H1 (cell line): ENCODE measurements at regions not wholly inside any gene's neighbourhood (a gene's known extent, or its start where the extent isn't known, plus 50 kb on each side); places are given as distances from the start of the nearest gene placed in this dataset.

Experiments used
- ATF2 ChIP-seq: IDR thresholded peaks from 2 replicates; pipeline ENCODE4 v1.6.1; 2012; ENCODE audit warnings: low read length, inconsistent platforms
- EZH2 ChIP-seq: fragments of 200-600 bp; sonication (generic); IDR thresholded peaks from 2 replicates; pipeline ENCODE4 v1.7.1; 2012; ENCODE audit warnings: low read depth, mild to moderate bottlenecking, moderate library complexity, low read length, inconsistent platforms; ENCODE audit not compliant: severe bottlenecking
- JUND ChIP-seq: IDR thresholded peaks from 2 replicates; pipeline ENCODE4 v1.6.1; 2011; ENCODE audit warnings: mild to moderate bottlenecking, improper control_type of control experiment, low read length
- POLR2A ChIP-seq, 2 experiments: IDR thresholded peaks; 1 replicate in 1 of 2; 2 replicates in 1 of 2; pipeline ENCODE4 v1.6.1; 2011; ENCODE audit warnings: low read depth in 2 of 2, low read length in 2 of 2, mild to moderate bottlenecking in 2 of 2; ENCODE audit errors: control extremely low read depth in 1 of 2
- TAF1 ChIP-seq: IDR thresholded peaks from 2 replicates; pipeline ENCODE4 v1.6.1; 2011; ENCODE audit warnings: mild to moderate bottlenecking, low read depth, low read length
- TCF12 ChIP-seq: IDR thresholded peaks from 2 replicates; pipeline ENCODE4 v1.6.1; 2011; ENCODE audit warnings: low read depth, mild to moderate bottlenecking, low read length
- TF ChIP-seq, protein P1 (sequence below), 3 experiments: IDR thresholded peaks; 1 replicate in 2 of 3; 2 replicates in 1 of 3; pipeline versions ENCODE4 v1.5.1 to v1.6.1; 2011; ENCODE audit warnings: low read length in 3 of 3, mild to moderate bottlenecking in 3 of 3, inconsistent platforms in 2 of 3, low read depth in 1 of 3, moderate library complexity in 1 of 3; ENCODE audit not compliant: insufficient read depth in 1 of 3; ENCODE audit errors: control extremely low read depth in 1 of 3

DNA sequence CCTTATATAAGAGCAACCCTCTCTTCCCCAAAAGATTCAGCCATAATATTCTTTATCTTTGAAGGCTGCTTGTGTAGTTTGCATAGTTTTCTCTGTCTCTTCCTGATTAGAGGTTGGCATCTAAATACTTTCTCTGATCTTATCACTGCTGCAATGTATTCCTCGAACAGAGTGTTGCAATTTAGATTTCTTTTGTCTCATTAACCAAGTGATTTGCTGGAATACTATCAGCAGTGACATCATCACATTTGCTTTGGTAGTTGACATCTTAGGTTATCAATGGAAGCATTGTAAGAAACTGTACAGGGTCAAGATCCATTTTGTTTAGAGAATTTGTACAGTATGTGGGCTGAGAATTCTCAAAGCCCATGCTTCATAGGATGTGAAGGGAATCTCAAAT is 72.0 kb upstream of the NEUROD1 start:
- no peak for TF ChIP-seq TCF12
- TF ChIP-seq EZH2: no peak
- TF ChIP-seq, protein P1, sequence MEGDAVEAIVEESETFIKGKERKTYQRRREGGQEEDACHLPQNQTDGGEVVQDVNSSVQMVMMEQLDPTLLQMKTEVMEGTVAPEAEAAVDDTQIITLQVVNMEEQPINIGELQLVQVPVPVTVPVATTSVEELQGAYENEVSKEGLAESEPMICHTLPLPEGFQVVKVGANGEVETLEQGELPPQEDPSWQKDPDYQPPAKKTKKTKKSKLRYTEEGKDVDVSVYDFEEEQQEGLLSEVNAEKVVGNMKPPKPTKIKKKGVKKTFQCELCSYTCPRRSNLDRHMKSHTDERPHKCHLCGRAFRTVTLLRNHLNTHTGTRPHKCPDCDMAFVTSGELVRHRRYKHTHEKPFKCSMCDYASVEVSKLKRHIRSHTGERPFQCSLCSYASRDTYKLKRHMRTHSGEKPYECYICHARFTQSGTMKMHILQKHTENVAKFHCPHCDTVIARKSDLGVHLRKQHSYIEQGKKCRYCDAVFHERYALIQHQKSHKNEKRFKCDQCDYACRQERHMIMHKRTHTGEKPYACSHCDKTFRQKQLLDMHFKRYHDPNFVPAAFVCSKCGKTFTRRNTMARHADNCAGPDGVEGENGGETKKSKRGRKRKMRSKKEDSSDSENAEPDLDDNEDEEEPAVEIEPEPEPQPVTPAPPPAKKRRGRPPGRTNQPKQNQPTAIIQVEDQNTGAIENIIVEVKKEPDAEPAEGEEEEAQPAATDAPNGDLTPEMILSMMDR (IDR thresholded peaks at IDR 0.05; ENCODE audit: control extremely low read depth in 1 of 3, insufficient read depth in 1 of 3, low read depth in 1 of 3, low read length in 3 of 3): no peak
- no peak for TF ChIP-seq TAF1
- TF ChIP-seq JUND: no peak
- TF ChIP-seq POLR2A (IDR thresholded peaks at IDR 0.05; ENCODE audit: control extremely low read depth in 1 of 2, low read depth in 2 of 2, low read length in 2 of 2): no peak
- no peak for TF ChIP-seq ATF2
